ENCODE measurements at regions not wholly inside any gene's neighbourhood (a gene's known extent, or its start where the extent isn't known, plus 50 kb on each side); places are given as distances from the start of the nearest gene placed in this dataset.

- no peak for DNase-seq
Measured at GRCh38 chr12:89946518-89947135, 238.0 kb upstream of the ATP2B1 start.

- DNase-seq, result no peak
Measured at GRCh38 chr12:89945123-89945522, 236.5 kb upstream of the ATP2B1 start.

GRCh38 chr12:89943463-89943862 lies 234.8 kb upstream of the ATP2B1 start:
- DNase-seq, result no peak

- no peak for DNase-seq
Measured at GRCh38 chr12:89941436-89941835, 232.8 kb upstream of the ATP2B1 start.

GRCh38 chr12:89939522-89940215 lies 231.0 kb upstream of the ATP2B1 start:
- no peak for DNase-seq

GRCh38 chr12:89936631-89937030 lies 228.0 kb upstream of the ATP2B1 start:
- no peak for DNase-seq

- no peak for DNase-seq
Measured at GRCh38 chr12:89935850-89936249, 227.2 kb upstream of the ATP2B1 start.

- DNase-seq, result no peak
Measured at GRCh38 chr12:89933911-89934310, 225.3 kb upstream of the ATP2B1 start.

- no peak for DNase-seq
Measured at GRCh38 chr12:89932954-89933353, 224.3 kb upstream of the ATP2B1 start.

- no peak for DNase-seq
Measured at GRCh38 chr12:89928467-89928866, 219.8 kb upstream of the ATP2B1 start.

GRCh38 chr12:89927226-89927698 lies 218.6 kb upstream of the ATP2B1 start:
- no peak for DNase-seq

- DNase-seq, result no peak
Measured at GRCh38 chr12:89924191-89924590, 215.6 kb upstream of the ATP2B1 start.

GRCh38 chr12:89923091-89923490 lies 214.5 kb upstream of the ATP2B1 start:
- no peak for DNase-seq

- DNase-seq, result no peak
Measured at GRCh38 chr12:89920866-89921265, 212.2 kb upstream of the ATP2B1 start.

- no peak for DNase-seq
Measured at GRCh38 chr12:89919241-89919906, 210.7 kb upstream of the ATP2B1 start.

GRCh38 chr12:89918172-89918846 lies 209.7 kb upstream of the ATP2B1 start:
- DNase-seq, result peak; percentile 19 to 52

GRCh38 chr12:89909753-89910152 lies 201.1 kb upstream of the ATP2B1 start:
- DNase-seq, result no peak

- DNase-seq, result no peak
Measured at GRCh38 chr12:89907659-89908058, 199.0 kb upstream of the ATP2B1 start.

- DNase-seq, result no peak
Measured at GRCh38 chr12:89906824-89907223, 198.2 kb upstream of the ATP2B1 start.

GRCh38 chr12:89906178-89906577 lies 197.5 kb upstream of the ATP2B1 start:
- no peak for DNase-seq

GRCh38 chr12:89901906-89902642 lies 193.4 kb upstream of the ATP2B1 start:
- no peak for DNase-seq

- DNase-seq, result no peak
Measured at GRCh38 chr12:89901319-89901718, 192.7 kb upstream of the ATP2B1 start.

- DNase-seq, result no peak
Measured at GRCh38 chr12:89899651-89900050, 191.0 kb upstream of the ATP2B1 start.

Measured in SHP77 (cell line).